Endothelial cell of umbilical vein (primary cell): ENCODE measurements at regions not wholly inside any gene's neighbourhood (a gene's known extent, or its start where the extent isn't known, plus 50 kb on each side); places are given as distances from the start of the nearest gene placed in this dataset.

Experiments used
- BruUV-seq: library from RNA; stranded (reverse); fragments of 400-500 nt; replicated peaks from 2 replicates; lab custom pipeline; 2021; lab: Mats Ljungman, UMichigan
- CTCF ChIA-PET: fragments of 300-600, 350-600 bp; sonication (Branson Sonifier 250); formaldehyde crosslinking; loops from one replicate; lab custom pipeline; 2021; ENCODE audit warnings: antibody characterized with exemption, inconsistent platforms; lab: Charles Lee
- POLR2A ChIA-PET: fragments of 300-600, 350-600 bp; sonication (Branson Sonifier 250); formaldehyde crosslinking; loops from one replicate; lab custom pipeline; 2021; ENCODE audit warnings: antibody characterized with exemption, inconsistent platforms; lab: Charles Lee
- DNase-seq: peaks from one replicate; pipeline ENCODE4 v3.0.0-alpha.2; 2011; ENCODE audit warnings: low read depth, low spot score
- FAIRE-seq: peaks from 2 replicates; lab custom pipeline; 2011; peaks lifted over from hg19 to GRCh38; lab: Jason Lieb, UNC
- H2AFZ ChIP-seq: 2 replicates; pipeline ENCODE4 v1.6.0; 2012; ENCODE audit warnings: low read depth, low read length, control low read depth, inconsistent platforms
- H3K27ac ChIP-seq: 2 replicates; pipeline ENCODE4 v1.5.1; 2011; ENCODE audit warnings: low read depth, mild to moderate bottlenecking, control low read depth, low read length, moderate library complexity; ENCODE audit not compliant: insufficient read depth
- H3K27me3 ChIP-seq, 2 experiments: 2 replicates each; pipeline versions ENCODE4 v1.6.0 to v1.6.1; 2011; ENCODE audit warnings: low read length in 2 of 2, mixed read lengths in 1 of 2; ENCODE audit not compliant: control insufficient read depth in 2 of 2, insufficient read depth in 2 of 2
- H3K36me3 ChIP-seq, 2 experiments: 2 replicates in 1 of 2; 3 replicates in 1 of 2; pipeline ENCODE4 v1.5.1; 2011; ENCODE audit warnings: low read length in 2 of 2, mild to moderate bottlenecking in 1 of 2, moderate library complexity in 1 of 2; ENCODE audit not compliant: control insufficient read depth in 2 of 2, insufficient read depth in 2 of 2; ENCODE audit errors: extremely low read depth in 1 of 2
- H3K4me1 ChIP-seq: 3 replicates; pipeline ENCODE4 v1.5.1; 2011; ENCODE audit warnings: mild to moderate bottlenecking, low read length; ENCODE audit not compliant: control insufficient read depth, insufficient read depth; ENCODE audit errors: extremely low read depth
- H3K4me2 ChIP-seq: 2 replicates; pipeline ENCODE4 v1.6.1; 2011; ENCODE audit warnings: low read length, control low read depth, mixed read lengths; ENCODE audit not compliant: insufficient read depth
- H3K4me3 ChIP-seq, 3 experiments: fragments of 200-600 bp in 1 of 3; sonication (generic), shearing (Covaris generic) in 1 of 3; replicated peaks in 1 of 3; 2 replicates each; pipeline ENCODE4 v1.5.1; 2011 to 2016; ENCODE audit warnings: control low read depth in 3 of 3, low read length in 3 of 3, mild to moderate bottlenecking in 2 of 3, inconsistent platforms in 1 of 3, low read depth in 1 of 3, moderate library complexity in 1 of 3; ENCODE audit not compliant: insufficient read depth in 1 of 3
- H3K79me2 ChIP-seq: 2 replicates; pipeline ENCODE4 v1.6.0; 2012; ENCODE audit warnings: low read length, inconsistent platforms; ENCODE audit not compliant: control insufficient read depth, insufficient read depth
- H3K9ac ChIP-seq: replicated peaks from 2 replicates; pipeline ENCODE3; 2011; ENCODE audit warnings: low read length, control low read depth; ENCODE audit not compliant: insufficient read depth; ENCODE audit errors: extremely low read depth
- H3K9me1 ChIP-seq: replicated peaks from 3 replicates; pipeline ENCODE4 v1.6.0; 2011; ENCODE audit warnings: mild to moderate bottlenecking, low read length; ENCODE audit not compliant: control insufficient read depth, insufficient read depth; ENCODE audit errors: extremely low read depth
- H3K9me3 ChIP-seq: replicated peaks from 2 replicates; pipeline ENCODE4 v1.5.1; 2012; ENCODE audit warnings: low read length, inconsistent platforms; ENCODE audit not compliant: control insufficient read depth, insufficient read depth
- H4K20me1 ChIP-seq: replicated peaks from 2 replicates; pipeline ENCODE3; 2011; ENCODE audit warnings: mild to moderate bottlenecking, low read length; ENCODE audit not compliant: control insufficient read depth, insufficient read depth; ENCODE audit errors: extremely low read depth
- EZH2 ChIP-seq: IDR thresholded peaks from 2 replicates; pipeline ENCODE4 v1.6.1; 2012; ENCODE audit warnings: borderline replicate concordance, low read depth, mild to moderate bottlenecking, moderate library complexity, low read length, inconsistent platforms; ENCODE audit not compliant: severe bottlenecking
- FOS ChIP-seq: IDR thresholded peaks from 2 replicates; pipeline ENCODE4 v1.6.1; 2011; ENCODE audit warnings: mild to moderate bottlenecking, low read length, moderate library complexity, borderline replicate concordance; ENCODE audit not compliant: insufficient read depth
- JUN ChIP-seq: IDR thresholded peaks from 2 replicates; pipeline ENCODE4 v1.6.1; 2011; ENCODE audit warnings: borderline replicate concordance, low read depth; ENCODE audit not compliant: insufficient read length, insufficient read depth
- MYC ChIP-seq: IDR thresholded peaks from one replicate; pipeline ENCODE4 v1.6.1; 2011; ENCODE audit warnings: mild to moderate bottlenecking, low read depth, low read length
- POLR2A ChIP-seq: IDR thresholded peaks from 2 replicates; pipeline ENCODE4 v1.6.1; 2012; ENCODE audit warnings: low read depth, mild to moderate bottlenecking, control low read depth, low read length
- POLR2AphosphoS5 ChIP-seq: IDR thresholded peaks from 2 replicates; pipeline ENCODE4 v1.6.1; 2012; ENCODE audit warnings: low read depth, mild to moderate bottlenecking, control low read depth, low read length, moderate library complexity; ENCODE audit not compliant: insufficient read depth
- dilution Hi-C: fragments of 300-500 bp; cut with MboI; formaldehyde crosslinking; loops from one replicate; pipeline ENCODE4 v1.15.0; 2019; ENCODE audit warnings: low sequenced_read_pairs; ENCODE audit not compliant: extremely low pct_ligation_motif_present
- intact Hi-C: fragments of 100-400 bp; cut with micrococcal nuclease; formaldehyde crosslinking; loops from one replicate; pipeline ENCODE4 v1.10.0; 2022
- TF ChIP-seq, protein P1 (sequence below), 2 donors: IDR thresholded peaks; 1 replicate in 1 of 2; 2 replicates in 1 of 2; pipeline ENCODE4 v1.5.1; 2011; ENCODE audit warnings: low read length in 2 of 2, mild to moderate bottlenecking in 2 of 2, moderate library complexity in 2 of 2, control low read depth in 1 of 2, inconsistent platforms in 1 of 2, low read depth in 1 of 2; ENCODE audit not compliant: insufficient read depth in 1 of 2; ENCODE audit errors: extremely low read depth in 1 of 2
- TF ChIP-seq, protein P2 (sequence below): IDR thresholded peaks from 2 replicates; pipeline ENCODE4 v1.6.1; 2011; ENCODE audit not compliant: insufficient read depth, insufficient read length

DNA sequence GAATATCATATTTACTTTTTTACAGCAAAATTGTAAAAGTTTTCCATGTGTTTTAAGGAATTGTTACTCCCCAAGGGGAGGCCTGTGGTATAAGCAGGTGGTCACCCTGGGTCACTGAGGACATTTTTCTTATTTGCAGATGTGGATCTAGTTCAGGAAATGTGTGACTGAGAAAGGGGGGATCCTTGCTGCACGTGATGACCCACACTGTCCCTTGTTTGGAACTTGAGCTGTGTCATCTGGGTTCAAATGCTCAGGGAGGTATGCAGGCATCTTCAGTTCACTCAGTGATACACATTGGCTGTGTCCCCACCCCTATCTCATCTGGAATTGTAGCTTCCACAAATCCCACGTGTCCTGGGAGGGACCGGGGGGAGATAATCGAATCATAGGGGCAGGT is 431.9 kb upstream of the CDH4 start:
- dilution Hi-C loops (no loop called here), intact Hi-C loops (no loop called here)
- DNase-seq (no peak), FAIRE-seq (no peak)
- H3K9ac ChIP-seq: no peak overlapping the region
- ChIA-PET CTCF (no interaction called here), POLR2A (no interaction called here)
- H3K36me3 ChIP-seq: no peaks in the 10 kb centered on the region
- H3K4me1 ChIP-seq: no peaks in the 10 kb centered on the region
- TF ChIP-seq, protein P1, sequence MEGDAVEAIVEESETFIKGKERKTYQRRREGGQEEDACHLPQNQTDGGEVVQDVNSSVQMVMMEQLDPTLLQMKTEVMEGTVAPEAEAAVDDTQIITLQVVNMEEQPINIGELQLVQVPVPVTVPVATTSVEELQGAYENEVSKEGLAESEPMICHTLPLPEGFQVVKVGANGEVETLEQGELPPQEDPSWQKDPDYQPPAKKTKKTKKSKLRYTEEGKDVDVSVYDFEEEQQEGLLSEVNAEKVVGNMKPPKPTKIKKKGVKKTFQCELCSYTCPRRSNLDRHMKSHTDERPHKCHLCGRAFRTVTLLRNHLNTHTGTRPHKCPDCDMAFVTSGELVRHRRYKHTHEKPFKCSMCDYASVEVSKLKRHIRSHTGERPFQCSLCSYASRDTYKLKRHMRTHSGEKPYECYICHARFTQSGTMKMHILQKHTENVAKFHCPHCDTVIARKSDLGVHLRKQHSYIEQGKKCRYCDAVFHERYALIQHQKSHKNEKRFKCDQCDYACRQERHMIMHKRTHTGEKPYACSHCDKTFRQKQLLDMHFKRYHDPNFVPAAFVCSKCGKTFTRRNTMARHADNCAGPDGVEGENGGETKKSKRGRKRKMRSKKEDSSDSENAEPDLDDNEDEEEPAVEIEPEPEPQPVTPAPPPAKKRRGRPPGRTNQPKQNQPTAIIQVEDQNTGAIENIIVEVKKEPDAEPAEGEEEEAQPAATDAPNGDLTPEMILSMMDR (IDR thresholded peaks at IDR 0.05; ENCODE audit: extremely low read depth in 1 of 2, insufficient read depth in 1 of 2, low read depth in 1 of 2, low read length in 2 of 2): no peak
- TF ChIP-seq, protein P2, sequence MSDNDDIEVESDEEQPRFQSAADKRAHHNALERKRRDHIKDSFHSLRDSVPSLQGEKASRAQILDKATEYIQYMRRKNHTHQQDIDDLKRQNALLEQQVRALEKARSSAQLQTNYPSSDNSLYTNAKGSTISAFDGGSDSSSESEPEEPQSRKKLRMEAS: no peak
- TF ChIP-seq MYC (no peak), POLR2A (no peak), FOS (no peak), POLR2AphosphoS5 (no peak), EZH2 (no peak), JUN (no peak)
- peaks cover 13% of the 10 kb centered on the region for H3K9me3 ChIP-seq
- H3K4me3 ChIP-seq: no peak overlapping the region
- no peaks in the 10 kb centered on the region for H4K20me1 ChIP-seq
- BruUV-seq: no TSS peak
- no peaks in the 10 kb centered on the region for H3K79me2 ChIP-seq
- H3K4me2 ChIP-seq: no peak overlapping the region
- no peak overlapping the region for H3K27ac ChIP-seq
- H3K9me1 ChIP-seq: no peaks in the 10 kb centered on the region
- no peak overlapping the region for H2AFZ ChIP-seq
- no peaks in the 10 kb centered on the region for H3K27me3 ChIP-seq
